COLO829 (cell line): ENCODE measurements at regions not wholly inside any gene's neighbourhood (a gene's known extent, or its start where the extent isn't known, plus 50 kb on each side); places are given as distances from the start of the nearest gene placed in this dataset.
"Not testable (repeated sequence)": the region's sequence is repeated elsewhere in the genome, so short reads cannot be mapped to it uniquely, and the experiment has no call there.

Experiments
- DNase-seq: peaks from one replicate; pipeline ENCODE4 v3.0.0; 2012; ENCODE audit warnings: low spot score

DNA sequence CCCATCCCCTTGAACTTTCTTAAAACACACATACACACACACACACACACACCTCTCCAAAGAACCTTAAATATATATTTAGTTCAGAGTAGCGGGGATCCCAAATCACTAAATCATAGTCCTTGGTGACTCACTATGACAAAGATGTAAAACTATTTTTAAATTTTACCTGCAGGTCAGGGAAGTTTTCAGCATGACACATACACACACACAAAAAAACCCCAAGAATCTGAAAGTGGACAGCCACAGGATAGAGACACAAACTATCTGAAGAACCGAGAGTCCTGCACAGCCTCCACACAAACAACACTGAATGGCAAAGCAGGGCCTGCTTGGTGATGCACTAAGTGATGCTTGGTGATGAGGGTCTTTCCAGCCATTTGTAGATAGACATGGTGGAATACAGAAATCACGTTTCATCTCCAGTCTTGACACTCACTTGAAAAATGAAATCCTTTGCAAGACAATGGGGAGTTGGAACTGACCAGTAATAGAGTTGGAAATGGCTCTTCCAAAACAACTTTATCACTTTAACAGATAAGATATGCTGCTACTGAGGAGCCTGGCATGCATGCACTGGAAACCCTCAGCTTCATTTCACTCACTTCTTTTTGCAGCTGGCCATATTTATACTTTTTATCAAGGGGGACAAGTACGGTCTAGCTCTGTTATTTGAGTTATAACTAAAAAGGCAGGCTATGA lies 307.3 kb downstream of the RAPGEF2 start:
- no peak for DNase-seq

DNA sequence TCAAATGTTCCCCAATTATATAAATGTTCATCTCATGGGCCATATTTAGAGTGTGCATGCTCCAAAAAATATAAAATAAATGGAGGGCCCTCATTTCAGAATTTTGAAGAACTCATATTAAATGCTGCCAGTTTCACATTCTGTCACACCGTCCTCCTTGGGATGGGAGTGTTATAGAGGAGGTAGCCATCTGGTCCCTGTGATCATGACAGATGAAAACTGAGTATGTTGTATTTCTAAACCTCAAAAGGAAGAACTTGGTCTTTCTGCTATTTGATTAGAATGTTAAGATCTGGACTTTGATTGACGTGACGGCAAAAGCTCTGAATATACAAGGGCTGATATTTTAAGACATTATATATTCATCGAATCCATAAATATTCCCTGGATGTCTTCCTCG lies 308.0 kb downstream of the RAPGEF2 start:
- no peak for DNase-seq

DNA sequence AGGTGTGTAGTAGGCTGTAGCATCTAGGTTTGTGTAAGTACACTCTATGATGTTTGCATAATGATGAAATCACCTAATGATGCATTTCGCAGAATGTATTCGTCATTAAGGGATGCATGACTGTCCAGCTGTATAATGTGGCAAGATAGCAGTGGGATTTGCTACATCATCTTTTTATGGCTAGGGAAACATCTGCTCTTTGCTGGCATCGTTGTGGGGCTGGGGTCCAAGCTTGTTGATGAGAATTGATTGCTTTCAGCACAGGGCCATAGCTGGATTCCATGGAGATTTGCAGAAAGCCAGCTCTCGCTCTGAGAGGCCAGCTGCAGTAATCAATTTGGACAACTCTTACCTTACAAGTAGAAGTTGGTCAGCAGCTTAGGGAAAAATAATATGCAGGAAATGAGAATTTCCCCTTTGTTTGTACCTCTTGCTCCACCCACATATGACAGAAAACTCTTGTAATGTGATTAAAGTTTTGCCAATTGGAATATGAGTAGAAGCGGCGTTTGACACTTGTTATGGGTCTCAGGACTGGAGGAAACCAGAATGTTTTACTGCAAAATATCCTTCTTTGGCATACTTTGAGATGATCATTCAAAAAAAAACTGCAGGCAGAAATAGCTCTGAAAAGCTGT lies 310.5 kb downstream of the RAPGEF2 start:
- no peak for DNase-seq

DNA sequence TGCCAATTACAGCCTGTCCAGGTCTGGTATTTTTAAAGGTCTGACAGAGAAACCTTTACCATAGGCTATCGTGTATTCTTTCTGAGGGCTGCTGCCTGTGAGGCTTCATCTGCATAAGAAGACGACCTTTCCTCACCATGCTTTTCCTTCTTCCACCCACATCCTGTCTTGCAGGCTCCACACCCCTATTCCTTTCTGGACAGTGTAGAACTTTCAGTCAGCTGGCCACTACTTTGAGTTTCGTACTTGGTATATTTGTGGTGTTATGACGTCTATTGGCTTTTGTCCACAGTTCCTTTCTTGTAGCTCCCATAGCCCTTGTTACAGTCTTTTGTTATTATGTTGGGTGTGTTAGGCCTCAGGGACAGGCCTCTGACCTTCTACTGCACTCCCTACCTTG lies 311.4 kb downstream of the RAPGEF2 start:
- DNase-seq: no peak

DNA sequence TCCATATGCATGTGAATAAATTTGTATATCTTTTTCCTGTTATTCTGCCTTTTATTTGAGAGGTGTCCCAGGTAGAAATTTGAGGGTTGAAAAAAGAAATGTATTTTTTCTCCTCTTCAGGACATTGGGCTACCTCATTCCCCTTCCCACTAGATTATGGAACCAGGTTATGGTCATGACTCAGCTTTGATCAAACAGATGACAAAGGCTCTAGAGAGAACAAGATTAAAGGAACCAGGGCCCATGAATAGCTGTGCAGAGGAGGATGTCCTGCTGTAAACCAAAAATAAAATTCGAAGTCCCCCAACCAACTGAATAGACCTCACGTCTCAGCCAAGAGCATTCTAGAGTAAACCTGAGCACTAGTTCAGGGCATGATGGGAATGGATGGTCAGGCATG lies 313.2 kb downstream of the RAPGEF2 start:
- DNase-seq: no peak

DNA sequence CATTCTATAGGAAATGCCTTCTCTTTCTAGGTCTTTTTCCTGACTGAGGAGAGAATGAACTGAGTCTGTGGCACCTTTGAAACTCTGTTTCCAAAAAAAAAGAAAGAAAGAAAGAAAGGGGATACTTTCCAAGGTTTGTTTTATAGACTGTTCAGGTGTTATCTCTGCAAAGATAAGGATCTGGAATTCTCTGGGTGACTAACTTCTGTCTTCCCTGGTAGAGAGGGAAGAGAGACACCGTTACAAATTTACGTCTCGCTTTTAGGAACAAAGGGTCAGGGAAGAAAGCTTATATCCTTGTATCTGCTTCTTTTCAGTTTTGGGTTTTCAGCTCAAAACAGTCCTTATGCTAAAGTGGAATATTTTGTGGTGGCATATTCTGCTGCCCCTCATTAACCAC lies 314.1 kb downstream of the RAPGEF2 start:
- no peak for DNase-seq

DNA sequence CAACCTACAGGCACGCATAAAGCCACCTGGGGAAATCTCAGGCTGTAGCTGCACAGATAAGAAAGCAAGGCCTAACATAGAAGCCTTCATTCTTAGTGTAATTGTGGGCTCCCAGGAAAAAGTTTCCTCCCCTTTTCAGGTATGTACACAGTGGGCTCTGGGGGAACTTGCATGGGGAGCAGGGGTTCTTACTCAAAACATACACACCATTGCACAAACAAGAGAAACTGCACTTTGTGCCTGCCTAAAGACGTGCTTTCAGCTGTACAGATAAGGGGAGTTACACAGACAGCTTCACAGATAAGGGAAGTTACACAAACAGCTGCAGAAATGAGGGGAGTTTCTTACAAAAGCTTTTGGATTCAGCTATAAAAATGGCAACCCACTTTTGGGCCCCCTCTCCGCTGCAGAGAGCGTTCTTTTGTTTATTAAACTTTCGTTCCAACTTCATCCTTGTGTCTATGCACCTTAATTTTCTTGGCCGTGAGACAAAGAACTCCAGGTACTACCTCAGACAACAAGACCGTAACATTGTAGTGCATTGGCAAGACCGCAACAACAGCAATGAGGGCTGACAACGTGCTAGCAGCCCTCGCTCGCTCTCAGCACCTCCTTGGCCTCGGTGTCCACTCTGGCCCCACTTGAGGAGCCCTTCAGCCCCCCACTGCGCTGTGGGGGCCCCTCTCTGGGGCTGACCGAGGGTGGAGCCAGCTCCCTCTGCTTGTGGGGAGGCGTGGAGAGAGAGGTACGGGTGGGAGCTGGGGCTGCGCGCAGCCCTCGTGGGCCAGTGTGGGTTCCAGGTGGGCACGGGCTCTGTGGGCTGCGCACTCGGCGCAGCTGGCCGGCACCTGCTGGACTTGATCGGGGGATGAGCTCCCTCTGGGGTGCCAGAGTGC lies 317.5 kb downstream of the RAPGEF2 start:
- DNase-seq: no peak

DNA sequence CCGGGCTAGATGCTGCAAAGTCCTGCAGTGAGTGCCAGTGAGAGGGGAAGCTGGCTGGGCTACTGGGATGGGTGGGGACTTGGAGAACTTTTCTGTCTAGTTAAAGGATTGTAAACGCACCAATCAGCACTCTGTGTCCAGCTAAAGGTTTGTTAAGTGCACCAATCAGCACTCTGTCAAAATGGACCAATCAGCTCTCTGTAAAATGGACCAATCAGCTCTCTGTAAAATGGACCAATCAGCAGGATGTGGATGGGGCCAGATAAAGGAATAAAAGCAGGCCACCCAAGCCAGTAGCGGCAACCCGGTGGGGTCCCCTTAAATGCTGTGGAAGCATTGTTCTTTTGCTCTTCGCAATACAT lies 318.2 kb downstream of the RAPGEF2 start:
- DNase-seq: not testable (repeated sequence)

DNA sequence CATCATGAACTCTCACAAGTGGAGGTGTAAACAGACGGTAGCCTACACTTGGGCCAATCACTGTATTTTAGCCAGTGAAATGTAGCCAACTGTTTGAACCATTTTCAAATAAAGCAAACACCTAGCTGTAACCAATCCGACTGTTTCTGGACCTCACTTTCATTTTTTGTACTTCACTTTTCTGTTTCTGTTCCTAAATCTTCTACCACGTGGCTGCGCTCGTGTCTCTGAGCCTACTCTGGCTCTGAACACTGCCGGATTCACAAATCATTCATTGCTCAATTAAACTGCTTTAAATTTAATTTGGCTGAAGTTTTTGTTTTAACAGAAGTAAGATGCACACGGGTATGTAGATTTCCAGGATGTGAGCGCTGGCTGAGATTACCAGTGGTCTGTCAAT lies 319.1 kb downstream of the RAPGEF2 start:
- no peak for DNase-seq

DNA sequence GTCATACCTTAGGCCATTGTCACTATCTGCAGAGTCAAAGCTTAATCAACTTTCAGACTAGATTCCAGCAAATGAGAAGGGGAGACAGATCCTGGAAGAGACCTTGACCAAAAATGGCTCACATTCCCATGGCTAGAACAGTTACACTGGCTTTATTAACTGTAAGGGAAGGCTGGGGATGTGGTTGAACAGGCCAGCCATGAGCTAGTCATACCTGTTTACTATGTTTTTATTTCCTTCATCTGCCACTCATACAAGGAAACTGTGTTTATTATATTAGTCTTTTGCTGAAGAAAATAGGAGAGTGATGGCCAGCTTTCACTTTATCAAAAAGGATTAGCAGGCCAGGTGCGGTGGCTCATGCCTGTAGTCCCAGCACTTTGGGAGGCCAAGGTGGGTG lies 319.7 kb downstream of the RAPGEF2 start:
- no peak for DNase-seq

DNA sequence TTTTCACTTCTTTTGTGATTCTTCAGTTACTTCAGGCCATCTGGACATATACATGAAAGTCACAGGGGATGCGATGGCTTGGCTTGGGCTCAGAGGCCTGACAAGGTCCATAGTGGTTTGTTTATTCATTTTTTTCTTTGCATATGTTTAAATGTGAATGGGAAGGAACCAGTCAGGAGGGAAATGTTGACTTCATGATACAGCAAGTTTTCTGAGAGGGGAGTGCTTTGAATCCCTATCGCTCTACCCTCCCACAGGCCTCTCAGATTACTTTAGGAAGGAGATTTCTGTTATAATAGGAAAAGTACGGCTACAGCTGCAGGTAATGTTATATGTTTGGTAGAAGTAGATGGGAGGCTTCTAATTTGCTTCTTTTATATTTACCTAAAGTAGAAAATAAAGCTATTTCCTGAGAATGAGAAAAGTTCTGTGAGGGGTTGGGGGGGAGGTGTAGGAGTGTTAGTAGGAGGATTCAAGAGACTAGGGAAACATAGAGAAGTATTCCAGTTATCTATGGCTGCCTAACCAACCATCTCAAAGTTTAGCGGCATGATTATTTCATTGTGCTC lies 322.9 kb downstream of the RAPGEF2 start:
- no peak for DNase-seq

DNA sequence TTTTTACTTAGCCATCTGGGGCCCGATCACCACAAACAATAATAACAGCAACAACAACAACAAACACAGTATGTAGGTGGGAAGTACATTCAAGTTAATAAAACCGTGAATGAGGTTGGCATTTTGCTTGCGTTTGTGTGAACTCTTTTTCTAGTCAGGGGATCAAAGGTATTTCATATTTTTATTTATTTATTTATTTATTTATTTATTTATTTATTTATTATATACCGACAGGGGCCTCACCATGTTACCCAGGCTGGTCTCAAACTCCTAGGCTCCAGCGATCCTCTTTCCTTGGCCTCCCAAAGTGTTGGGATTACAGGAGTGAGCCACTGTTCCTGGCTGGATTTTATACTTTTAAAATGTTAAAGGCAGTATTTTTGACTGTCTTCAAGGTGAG lies 325.4 kb downstream of the RAPGEF2 start:
- no peak for DNase-seq

DNA sequence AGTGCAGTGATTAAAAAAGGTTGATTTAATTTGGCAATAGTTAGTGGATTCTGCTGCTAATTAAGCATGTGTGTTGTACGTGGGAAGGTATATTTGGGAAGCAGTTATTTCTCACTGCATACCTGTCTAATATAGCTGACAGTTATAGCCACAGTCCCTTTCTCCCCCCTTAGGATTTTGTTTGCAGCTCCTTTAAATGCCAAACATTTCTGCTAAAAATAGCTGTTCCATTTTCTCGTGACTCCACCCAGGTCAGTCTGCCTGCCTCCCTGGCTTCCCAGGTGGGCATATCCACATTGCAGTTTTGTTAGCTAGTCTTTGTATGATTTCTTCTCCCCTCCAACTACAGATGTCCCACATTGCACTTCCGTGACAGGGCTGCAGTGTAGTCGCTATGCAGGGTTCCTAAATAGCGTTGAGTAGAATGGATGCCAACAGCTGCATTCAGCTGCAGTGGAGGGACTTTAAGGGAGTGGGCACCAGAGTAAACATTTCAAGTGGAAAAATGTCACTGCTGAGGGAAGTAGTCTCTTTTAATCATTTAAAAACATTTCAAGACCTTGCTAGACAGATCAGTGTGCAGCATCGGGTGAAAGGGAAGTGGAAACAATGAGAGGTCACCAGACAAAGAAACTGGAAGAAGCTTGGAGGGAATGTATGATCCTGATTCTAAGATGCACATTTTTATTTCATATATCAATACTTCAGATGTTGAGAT lies 326.3 kb downstream of the RAPGEF2 start:
- DNase-seq: no peak

DNA sequence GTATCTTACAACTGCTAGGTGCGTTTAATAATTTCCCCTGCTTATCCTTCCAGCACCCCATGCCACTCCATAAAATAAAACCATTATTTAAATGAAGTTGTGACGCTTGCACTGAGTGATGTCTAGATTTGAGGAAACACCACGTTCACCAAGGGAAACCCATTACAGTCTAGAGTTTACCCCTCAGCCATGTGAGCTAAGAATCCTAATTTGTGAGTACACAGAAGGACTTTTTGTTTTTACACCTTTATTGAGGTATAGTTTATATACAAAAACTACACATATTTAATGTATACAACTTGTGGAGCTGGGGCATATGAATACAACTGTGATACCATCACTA lies 326.8 kb downstream of the RAPGEF2 start:
- no peak for DNase-seq

DNA sequence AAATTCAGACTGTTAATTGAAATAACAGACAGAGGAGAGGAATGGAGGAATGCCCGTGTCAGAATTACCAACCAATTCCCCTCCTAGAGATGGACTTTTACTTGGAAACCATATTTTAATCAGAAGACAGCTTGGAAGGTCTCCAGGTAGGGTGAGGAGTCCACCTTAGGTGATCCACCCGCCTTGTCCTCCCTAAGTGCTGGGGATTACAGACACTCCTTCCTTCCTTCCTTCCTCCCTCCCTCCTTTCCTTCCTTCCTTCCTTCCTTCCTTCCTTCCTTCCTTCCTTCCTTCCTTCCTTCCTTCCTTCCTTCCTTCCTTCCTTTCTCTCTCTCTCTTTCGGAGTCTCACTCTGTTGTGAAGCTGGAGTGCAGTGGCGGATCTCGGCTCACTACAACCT lies 328.0 kb downstream of the RAPGEF2 start:
- DNase-seq: no peak

DNA sequence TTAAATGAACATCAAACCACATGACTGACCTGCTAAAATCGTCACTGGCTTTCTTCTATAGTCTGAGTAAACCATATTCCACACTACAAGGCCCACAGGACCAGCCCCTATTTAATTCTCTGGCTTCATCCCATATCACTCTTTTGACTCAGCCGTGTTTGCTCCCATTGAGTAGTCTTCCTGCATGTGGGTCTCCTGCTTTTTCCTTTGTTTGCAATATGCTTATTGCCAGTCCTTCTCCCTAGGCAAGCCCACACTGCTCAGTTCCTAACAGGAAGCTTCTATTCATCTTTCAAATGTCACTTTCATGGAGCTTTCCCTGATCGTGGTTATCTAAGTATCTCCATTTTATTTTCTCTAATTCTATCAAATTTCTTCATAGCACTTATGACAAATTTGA lies 329.6 kb downstream of the RAPGEF2 start:
- no peak for DNase-seq

DNA sequence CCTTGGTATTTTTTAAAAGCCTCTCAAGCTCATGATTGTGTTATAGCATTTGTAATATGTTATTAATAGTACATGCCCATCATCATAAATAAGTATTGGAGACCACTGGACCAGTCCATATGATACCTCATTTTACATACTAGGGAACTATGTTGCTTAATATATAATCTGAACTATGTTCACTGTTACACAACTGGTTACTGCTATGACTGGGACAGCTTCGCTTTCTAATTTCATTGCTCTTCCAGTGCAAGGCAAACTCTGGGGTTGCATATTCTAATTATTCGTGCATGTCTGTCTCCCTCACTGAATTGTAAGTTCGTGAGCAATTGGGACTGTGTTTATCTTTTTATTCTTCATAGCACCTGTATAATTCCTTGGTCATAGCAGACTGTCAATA lies 330.5 kb downstream of the RAPGEF2 start:
- no peak for DNase-seq

DNA sequence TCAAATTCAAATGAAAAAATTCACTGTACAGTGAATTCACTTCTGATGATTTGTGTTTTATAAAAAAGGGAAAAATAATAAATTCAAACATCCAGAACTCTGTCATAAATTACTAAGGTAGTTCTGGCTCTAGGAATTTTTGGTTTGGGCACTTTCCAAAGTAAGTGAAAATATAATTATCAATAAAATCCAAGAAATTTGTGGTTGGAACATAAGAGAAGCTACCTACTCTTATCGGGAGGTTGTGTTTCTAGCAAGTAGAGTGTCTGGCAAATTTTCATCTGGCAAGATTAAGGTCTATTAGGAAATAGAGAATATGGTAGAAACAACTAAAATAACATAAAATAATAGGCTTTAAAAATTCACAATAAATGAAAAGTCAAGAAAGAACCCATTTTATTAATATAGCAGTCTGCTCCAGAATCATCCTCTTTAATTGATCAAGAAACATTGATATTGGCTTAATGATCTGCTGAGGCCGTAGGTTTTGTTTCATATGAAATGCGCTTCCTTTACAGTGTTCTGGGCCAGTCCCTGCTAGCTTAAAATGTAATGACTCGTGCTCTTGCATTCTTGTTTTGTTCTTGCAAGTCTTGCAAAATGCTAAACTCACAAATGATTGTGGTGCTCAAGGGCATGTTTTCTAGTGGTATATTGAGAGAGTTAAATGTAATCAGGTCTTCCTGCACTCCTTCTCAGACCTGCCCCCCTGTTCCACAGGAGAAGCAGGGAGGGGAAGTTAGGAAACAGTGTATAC lies 331.4 kb downstream of the RAPGEF2 start:
- DNase-seq: no peak

DNA sequence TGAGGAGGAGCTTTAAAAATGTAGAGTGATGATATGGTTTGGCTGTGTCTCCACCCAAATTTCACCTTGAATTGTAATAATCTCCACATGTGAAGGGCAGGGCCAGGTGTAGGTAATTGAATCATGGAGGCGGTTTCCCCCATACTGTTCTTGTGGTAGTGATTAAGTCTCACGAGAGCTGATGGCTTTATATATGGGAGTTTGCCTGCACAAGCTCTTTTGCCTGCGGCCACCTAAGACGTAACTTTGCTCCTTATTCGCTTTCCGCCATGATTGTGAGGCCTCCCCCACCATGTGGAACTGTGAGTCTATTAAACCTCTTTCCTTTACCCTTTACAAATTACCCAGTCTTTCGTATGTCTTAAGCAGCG lies 332.0 kb downstream of the RAPGEF2 start:
- DNase-seq: no peak

DNA sequence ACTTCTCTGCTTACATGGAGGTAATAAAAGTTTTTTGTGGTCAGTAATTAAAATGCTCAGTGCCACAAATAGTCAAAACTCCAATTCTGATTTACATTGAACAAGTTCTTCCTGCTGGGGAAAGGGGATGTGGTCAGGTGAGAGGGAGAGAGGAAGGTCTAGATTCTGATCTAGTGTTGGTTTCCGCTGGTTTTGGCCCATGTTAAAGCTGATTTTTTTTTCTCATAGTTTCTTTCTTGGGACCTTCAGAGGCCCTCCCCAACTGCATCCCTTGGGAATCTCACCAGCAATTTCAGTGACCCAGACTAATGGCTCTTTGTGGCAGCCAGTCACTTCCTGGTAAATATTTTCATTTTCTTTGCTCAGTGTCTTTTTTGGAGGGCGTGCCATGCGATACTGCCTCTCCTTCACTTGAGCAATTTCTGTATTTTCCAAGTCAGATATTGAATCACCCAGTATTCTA lies 332.7 kb downstream of the RAPGEF2 start:
- DNase-seq: no peak

DNA sequence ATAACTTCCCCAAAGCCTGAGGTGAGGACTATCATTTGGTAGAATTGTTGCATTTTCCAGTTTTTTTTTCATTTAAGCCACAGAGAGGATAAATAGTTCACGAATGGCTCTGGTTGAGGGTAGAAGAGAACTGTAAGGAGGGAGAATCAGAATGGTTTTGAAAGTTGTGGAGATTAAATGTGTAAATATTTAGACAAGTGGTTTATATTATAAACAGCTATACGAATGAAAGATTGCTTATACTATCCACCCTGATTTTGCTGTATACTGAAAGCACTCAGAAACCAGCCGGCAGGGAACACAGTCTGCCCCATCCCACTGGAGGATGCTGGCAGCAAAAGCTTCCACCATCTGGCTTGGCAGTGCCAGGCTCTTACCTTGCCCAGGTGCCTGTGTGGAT lies 341.1 kb downstream of the RAPGEF2 start:
- DNase-seq: no peak

DNA sequence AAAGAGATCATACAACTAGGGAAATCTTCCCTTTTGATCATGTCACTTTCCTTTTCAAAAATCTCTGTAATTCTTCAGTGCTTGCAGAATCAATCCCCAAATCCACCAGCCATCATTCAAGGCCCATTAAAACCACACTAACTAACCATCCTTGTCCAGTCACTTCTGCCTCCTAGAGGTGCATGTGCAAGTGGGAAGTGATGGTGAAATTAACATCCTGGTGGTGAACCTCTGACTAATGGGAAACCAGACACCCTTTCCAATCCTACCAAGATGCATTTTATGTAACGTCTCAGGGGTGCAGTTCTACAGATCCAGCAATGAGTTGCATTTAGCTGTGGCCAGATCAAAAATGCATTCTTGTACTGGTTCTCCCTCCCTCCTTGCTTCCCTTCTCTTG lies 341.8 kb downstream of the RAPGEF2 start:
- no peak for DNase-seq
